ENCODE measurements at regions not wholly inside any gene's neighbourhood (a gene's known extent, or its start where the extent isn't known, plus 50 kb on each side); places are given as distances from the start of the nearest gene placed in this dataset.

DNA sequence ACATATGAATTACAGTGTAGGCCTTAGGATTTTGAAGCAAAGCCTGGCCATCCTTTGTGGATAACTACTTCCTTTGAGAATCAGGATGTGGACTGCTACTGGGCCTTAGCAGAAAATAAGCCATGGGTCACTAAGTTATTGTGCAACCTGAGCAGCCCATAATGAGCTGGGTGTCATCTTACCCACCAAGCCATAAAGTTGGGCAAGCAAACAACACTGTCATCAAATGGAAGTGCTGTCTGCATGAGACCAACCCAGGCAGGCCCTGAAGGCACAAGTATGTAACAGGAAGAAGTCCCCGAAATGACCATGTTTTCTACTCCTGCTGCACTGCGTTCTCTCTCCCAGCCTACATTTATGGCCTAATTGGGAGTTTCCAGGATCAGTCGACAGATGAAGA lies 205.6 kb upstream of the GGTLC1 start:
- Histone ChIP-seq H3K36me3 (ENCODE audit: control insufficient read depth, insufficient read depth, low read length) (no peaks in the 10 kb centered on the region), H3K27me3 (replicated peaks; ENCODE audit: control insufficient read depth, insufficient read depth, low read length) (no peaks in the 10 kb centered on the region), H3K4me3 (replicated peaks; ENCODE audit: low read depth, low read length) (no peak overlapping the region)
- no peak for DNase-seq (ENCODE audit: extremely low read depth, insufficient read length)
- TF ChIP-seq, protein P1, sequence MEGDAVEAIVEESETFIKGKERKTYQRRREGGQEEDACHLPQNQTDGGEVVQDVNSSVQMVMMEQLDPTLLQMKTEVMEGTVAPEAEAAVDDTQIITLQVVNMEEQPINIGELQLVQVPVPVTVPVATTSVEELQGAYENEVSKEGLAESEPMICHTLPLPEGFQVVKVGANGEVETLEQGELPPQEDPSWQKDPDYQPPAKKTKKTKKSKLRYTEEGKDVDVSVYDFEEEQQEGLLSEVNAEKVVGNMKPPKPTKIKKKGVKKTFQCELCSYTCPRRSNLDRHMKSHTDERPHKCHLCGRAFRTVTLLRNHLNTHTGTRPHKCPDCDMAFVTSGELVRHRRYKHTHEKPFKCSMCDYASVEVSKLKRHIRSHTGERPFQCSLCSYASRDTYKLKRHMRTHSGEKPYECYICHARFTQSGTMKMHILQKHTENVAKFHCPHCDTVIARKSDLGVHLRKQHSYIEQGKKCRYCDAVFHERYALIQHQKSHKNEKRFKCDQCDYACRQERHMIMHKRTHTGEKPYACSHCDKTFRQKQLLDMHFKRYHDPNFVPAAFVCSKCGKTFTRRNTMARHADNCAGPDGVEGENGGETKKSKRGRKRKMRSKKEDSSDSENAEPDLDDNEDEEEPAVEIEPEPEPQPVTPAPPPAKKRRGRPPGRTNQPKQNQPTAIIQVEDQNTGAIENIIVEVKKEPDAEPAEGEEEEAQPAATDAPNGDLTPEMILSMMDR (IDR thresholded peaks at IDR 0.05; ENCODE audit: insufficient read depth, low read length, poor library complexity, severe bottlenecking): no peak

DNA sequence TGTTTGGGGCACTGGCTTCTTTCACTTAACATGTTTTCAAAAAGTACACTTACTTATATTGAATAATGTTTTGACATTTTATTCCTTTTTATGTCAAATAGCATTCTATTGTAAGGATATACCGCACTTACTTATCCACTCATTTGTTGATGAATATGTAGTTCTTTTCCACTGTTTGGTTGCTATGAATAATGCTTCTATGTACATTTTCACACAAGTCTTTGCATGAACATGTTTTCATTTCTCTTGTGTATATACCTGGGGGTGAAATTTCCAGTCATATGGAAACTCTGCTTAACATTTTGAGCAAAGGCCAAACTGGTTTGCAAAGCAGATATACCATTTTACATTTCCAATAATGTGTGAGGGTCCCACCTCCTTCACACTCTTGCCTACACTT lies 202.3 kb upstream of the GGTLC1 start:
- Histone ChIP-seq H3K36me3 (ENCODE audit: control insufficient read depth, insufficient read depth, low read length) (no peaks in the 10 kb centered on the region), H3K27me3 (replicated peaks; ENCODE audit: control insufficient read depth, insufficient read depth, low read length) (no peaks in the 10 kb centered on the region), H3K4me3 (replicated peaks; ENCODE audit: low read depth, low read length) (no peak overlapping the region)
- no peak for DNase-seq (ENCODE audit: extremely low read depth, insufficient read length)
- TF ChIP-seq, protein P1 (IDR thresholded peaks at IDR 0.05; ENCODE audit: insufficient read depth, low read length, poor library complexity, severe bottlenecking): no peak

DNA sequence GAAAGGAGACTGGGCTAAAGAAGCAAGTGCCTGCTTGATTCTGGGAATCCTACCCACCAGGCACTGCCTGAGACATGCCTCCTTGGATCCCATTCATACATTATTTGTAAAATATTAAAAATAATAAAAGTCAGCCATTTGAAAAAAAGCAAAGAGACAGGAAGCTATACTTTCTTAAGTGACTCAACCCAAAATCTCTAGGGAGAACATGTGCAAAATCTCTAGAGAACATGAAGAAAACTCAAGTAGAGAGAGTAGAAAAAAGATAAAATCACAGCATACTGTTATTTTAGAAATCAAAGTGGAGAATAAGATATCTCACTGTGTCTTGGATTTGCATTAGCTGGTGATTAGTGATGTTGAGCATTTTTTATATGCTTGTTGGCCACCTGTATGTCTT lies 197.2 kb upstream of the GGTLC1 start:
- H3K27me3 ChIP-seq (replicated peaks; ENCODE audit: control insufficient read depth, insufficient read depth, low read length): no peaks in the 10 kb centered on the region
- no peak for DNase-seq (ENCODE audit: extremely low read depth, insufficient read length)
- no peaks in the 10 kb centered on the region for H3K36me3 ChIP-seq (ENCODE audit: control insufficient read depth, insufficient read depth, low read length)
- TF ChIP-seq, protein P1 (IDR thresholded peaks at IDR 0.05; ENCODE audit: insufficient read depth, low read length, poor library complexity, severe bottlenecking): no peak
- no peak overlapping the region for H3K4me3 ChIP-seq (replicated peaks; ENCODE audit: low read depth, low read length)

DNA sequence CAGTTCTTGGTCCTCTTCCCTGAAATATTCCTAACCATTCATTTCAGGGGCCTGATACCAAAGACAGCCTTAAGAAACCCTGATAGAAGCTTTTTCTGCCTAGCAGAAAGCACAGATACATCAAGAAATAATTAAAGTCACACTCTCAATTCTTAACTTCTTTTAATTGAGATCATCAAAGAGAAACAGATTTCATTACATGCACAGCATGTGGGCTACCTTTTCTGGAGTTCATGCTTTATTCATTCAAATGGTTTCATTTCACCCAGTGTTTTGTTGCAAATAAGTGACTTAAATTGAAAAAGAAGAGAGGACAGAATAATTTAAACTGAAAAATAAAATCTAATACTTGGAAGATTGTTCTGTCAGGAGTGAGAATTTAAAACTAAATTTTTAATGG lies 192.6 kb upstream of the GGTLC1 start:
- Histone ChIP-seq H3K27me3 (replicated peaks; ENCODE audit: control insufficient read depth, insufficient read depth, low read length) (no peaks in the 10 kb centered on the region), H3K4me3 (replicated peaks; ENCODE audit: low read depth, low read length) (no peak overlapping the region), H3K36me3 (ENCODE audit: control insufficient read depth, insufficient read depth, low read length) (no peaks in the 10 kb centered on the region)
- DNase-seq (ENCODE audit: extremely low read depth, insufficient read length): no peak
- TF ChIP-seq, protein P1 (IDR thresholded peaks at IDR 0.05; ENCODE audit: insufficient read depth, low read length, poor library complexity, severe bottlenecking): no peak

DNA sequence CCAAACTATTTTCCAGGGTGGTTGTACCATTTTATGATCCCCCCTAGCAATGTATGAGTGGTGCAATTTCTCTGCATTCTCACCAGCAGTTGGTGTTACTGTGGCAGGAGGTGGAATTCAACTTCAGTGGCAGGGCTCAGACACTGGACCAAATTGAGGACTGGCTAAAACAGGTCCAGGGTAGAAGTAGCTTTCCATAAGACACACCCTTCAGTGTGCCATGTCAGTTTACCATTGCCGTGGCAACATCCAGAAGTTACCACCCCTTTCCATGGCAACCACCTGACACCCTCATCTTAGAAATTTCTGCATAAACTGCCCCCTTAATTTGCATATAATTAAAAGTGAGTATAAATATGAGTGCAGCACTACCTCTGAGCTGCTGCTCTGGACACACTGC lies 180.7 kb upstream of the GGTLC1 start:
- DNase-seq (ENCODE audit: extremely low read depth, insufficient read length): no peak

DNA sequence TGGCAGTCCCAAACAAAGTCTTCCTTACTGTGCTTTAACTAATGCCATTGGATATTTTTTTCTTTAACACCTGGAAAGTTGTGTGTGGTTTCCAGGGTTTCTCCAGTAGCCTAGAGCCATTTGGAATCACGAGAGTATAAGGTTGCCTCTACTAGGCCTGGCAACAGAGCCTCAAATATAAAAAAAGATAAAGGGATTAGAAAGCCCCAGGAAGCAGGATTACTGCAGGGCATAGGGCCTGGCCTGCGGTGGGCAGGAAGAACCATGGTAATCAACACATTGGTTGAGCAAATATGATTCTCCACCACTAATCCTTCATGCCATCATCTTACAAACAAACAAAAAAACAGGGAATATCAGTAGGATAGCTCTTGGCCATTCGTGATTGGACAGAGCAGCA lies 177.8 kb upstream of the GGTLC1 start:
- TF ChIP-seq, protein P1 (IDR thresholded peaks at IDR 0.05; ENCODE audit: insufficient read depth, low read length, poor library complexity, severe bottlenecking): no peak
- Histone ChIP-seq H3K36me3 (ENCODE audit: control insufficient read depth, insufficient read depth, low read length) (no peaks in the 10 kb centered on the region), H3K4me3 (replicated peaks; ENCODE audit: low read depth, low read length) (no peak overlapping the region), H3K27me3 (replicated peaks; ENCODE audit: control insufficient read depth, insufficient read depth, low read length) (no peaks in the 10 kb centered on the region)
- no peak for DNase-seq (ENCODE audit: extremely low read depth, insufficient read length)

More for the DNA sequence above, 180.7 kb upstream of the GGTLC1 start:
- H3K27me3 ChIP-seq (replicated peaks; ENCODE audit: control insufficient read depth, insufficient read depth, low read length): no peaks in the 10 kb centered on the region
- no peaks in the 10 kb centered on the region for H3K36me3 ChIP-seq (ENCODE audit: control insufficient read depth, insufficient read depth, low read length)
- no peak overlapping the region for H3K4me3 ChIP-seq (replicated peaks; ENCODE audit: low read depth, low read length)
- TF ChIP-seq, protein P1 (IDR thresholded peaks at IDR 0.05; ENCODE audit: insufficient read depth, low read length, poor library complexity, severe bottlenecking): no peak

Data from GM06990 (cell line).